BE2C (cell line): ENCODE measurements at regions not wholly inside any gene's neighbourhood (a gene's known extent, or its start where the extent isn't known, plus 50 kb on each side); places are given as distances from the start of the nearest gene placed in this dataset.

ENCODE experiments used
- DNase-seq: peaks from one replicate; pipeline ENCODE4 v3.0.0-alpha.2; 2020
- H3K27me3 ChIP-seq: fragments of 250-450 bp; sonication (Bioruptor Pico); 2 replicates; pipeline ENCODE4 v1.5.1; 2020; ENCODE audit warnings: mild to moderate bottlenecking
- H3K36me3 ChIP-seq: fragments of 250-450 bp; sonication (Bioruptor Pico); 2 replicates; pipeline ENCODE4 v1.5.1; 2020; ENCODE audit warnings: mild to moderate bottlenecking
- H3K4me1 ChIP-seq: fragments of 250-450 bp; sonication (Bioruptor Pico); 2 replicates; pipeline ENCODE4 v1.5.1; 2020
- H3K4me3 ChIP-seq: 2 replicates; pipeline ENCODE4 v1.5.1; 2011; ENCODE audit warnings: low read depth, low read length
- H3K9me3 ChIP-seq: fragments of 250-450 bp; sonication (Bioruptor Pico); 2 replicates; pipeline ENCODE4 v1.5.1; 2020
- TF ChIP-seq, protein P1 (sequence below): IDR thresholded peaks from 2 replicates; pipeline ENCODE4 v1.5.1; 2012; ENCODE audit warnings: mild to moderate bottlenecking, low read depth, low read length

DNA sequence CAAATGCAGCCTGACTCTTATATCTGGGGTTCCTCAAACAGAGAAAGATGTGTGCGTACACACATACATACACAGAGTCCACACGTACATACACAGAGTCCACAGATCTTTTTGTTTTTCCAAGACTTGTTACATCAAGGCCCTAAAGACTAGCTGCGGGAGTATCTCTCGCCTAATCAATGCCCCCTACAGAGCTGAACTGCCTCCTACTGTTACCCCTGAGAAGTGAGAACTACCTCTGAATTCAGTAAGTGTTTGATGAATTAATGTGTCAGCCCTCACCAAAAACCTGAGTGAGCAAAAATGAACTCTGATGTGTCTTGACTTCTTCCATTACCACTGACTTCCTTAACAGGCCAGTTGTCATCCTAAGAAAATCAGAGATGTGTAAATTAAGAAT, 351.2 kb downstream of the HHIPL2 start:
- Histone ChIP-seq H3K27me3 (no peaks in the 10 kb centered on the region), H3K36me3 (no peaks in the 10 kb centered on the region)
- TF ChIP-seq, protein P1, sequence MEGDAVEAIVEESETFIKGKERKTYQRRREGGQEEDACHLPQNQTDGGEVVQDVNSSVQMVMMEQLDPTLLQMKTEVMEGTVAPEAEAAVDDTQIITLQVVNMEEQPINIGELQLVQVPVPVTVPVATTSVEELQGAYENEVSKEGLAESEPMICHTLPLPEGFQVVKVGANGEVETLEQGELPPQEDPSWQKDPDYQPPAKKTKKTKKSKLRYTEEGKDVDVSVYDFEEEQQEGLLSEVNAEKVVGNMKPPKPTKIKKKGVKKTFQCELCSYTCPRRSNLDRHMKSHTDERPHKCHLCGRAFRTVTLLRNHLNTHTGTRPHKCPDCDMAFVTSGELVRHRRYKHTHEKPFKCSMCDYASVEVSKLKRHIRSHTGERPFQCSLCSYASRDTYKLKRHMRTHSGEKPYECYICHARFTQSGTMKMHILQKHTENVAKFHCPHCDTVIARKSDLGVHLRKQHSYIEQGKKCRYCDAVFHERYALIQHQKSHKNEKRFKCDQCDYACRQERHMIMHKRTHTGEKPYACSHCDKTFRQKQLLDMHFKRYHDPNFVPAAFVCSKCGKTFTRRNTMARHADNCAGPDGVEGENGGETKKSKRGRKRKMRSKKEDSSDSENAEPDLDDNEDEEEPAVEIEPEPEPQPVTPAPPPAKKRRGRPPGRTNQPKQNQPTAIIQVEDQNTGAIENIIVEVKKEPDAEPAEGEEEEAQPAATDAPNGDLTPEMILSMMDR: no peak

DNA sequence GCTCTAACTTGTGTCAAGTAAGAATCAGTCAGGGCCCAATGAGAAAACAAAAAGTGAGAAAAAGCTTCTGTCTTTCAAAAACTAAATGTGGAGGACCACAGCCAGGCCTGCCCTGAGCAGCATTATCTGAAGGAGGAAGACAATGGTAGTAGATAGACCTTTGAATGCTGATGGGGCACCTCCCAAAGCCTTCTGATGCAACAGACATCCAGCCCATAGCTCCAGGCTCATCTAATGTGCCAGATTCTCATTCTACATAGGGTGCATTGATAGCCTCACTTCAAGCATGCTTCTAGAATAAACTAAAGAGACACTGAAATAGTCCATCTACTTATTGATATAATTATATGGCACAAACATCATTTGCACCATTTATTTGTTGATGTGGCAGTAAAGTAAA, 351.6 kb downstream of the HHIPL2 start:
- no peak for DNase-seq
- Histone ChIP-seq H3K4me3 (no peak overlapping the region), H3K9me3 (no peaks in the 10 kb centered on the region), H3K4me1 (no peaks in the 10 kb centered on the region), H3K36me3 (no peaks in the 10 kb centered on the region), H3K27me3 (no peaks in the 10 kb centered on the region)
- TF ChIP-seq, protein P1: no peak

More for the DNA sequence above, 351.2 kb downstream of the HHIPL2 start:
- no peak for DNase-seq
- Histone ChIP-seq H3K9me3 (no peaks in the 10 kb centered on the region), H3K4me1 (no peaks in the 10 kb centered on the region), H3K4me3 (no peak overlapping the region)

DNA sequence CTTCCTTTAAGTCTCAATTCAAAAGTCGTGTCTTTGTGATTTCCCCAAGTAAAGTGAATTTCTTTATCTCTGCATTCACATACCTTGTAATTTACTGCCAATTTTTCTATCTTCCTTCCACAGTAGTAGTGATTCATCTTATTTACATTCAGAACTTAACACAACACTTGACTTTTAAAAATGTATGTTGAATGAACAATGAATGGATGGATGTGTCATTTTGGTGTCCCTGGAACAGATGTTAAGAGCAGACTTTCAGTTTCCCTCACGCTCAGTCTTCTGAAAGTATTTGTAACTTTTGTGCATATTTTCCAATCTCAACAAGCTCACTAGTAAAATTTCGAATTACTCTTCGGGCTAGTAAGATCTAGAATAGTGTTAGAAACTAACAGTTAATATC, 352.0 kb downstream of the HHIPL2 start:
- TF ChIP-seq, protein P1: no peak
- Histone ChIP-seq H3K27me3 (no peaks in the 10 kb centered on the region), H3K4me1 (no peaks in the 10 kb centered on the region), H3K36me3 (no peaks in the 10 kb centered on the region), H3K9me3 (no peaks in the 10 kb centered on the region), H3K4me3 (no peak overlapping the region)
- DNase-seq: no peak

DNA sequence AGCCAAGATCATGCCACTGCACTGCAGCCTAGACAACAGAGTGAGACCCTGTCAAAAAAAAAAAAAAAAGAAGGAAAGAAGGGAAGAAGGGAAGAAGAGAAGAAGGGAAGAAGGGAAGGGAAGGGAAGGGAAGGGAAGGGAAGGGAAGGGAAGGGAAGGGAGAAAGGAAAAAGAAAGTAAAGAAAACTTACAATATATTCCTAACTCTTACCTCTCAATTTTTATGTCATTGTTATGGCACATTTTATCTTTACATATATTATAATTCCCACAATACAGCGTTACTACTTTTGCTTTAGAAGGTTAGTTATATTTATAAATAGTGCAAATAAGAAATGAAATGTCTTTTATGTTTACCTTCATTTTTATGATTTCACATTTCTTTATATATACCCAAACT, 358.7 kb downstream of the HHIPL2 start:
- Histone ChIP-seq H3K27me3 (peaks cover 2% of the 10 kb centered on the region; the same call in 1 of the 2 replicates), H3K9me3 (no peaks in the 10 kb centered on the region), H3K4me3 (no peak overlapping the region), H3K4me1 (no peaks in the 10 kb centered on the region), H3K36me3 (no peaks in the 10 kb centered on the region)
- DNase-seq: no peak
- TF ChIP-seq, protein P1: no peak

DNA sequence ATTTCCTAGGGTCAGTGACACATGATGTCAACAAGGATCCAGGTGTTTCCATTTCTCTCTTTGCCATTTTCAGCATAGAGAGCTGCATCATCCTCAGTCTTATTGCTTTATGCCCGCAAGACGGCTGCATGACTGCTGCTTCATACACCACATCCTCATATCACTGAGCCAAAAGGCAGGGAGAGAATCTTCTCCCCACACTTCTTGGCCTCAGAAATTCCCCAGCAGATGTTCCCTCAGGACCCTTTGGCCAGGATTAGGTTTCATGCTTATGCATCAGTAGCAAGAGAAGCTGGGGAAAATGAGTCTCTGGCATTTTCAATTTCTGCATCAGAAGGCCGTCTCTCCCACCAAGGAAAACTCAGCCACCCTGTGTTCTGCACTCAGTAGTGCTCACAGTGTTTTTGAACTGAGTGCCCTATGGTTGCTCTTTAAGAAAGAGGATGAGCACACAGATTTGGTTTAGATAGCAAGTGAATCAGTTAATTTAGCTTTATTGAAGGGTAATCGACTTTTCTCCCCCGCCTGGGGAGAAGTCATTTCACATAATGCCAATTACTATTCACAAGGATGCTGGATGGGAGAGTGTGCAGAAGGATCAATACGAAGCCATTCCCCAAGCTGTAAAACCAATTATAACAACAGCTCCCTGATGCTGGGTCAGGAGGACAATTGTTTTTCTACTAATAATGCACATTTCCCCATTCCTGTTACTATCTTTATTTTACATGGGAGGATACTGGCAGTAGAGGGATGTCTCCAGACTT, 360.2 kb downstream of the HHIPL2 start:
- no peaks in the 10 kb centered on the region for H3K4me1 ChIP-seq
- TF ChIP-seq, protein P1: no peak
- H3K27me3 ChIP-seq: peaks cover 2% of the 10 kb centered on the region; the same call in 1 of the 2 replicates
- no peak overlapping the region for H3K4me3 ChIP-seq
- H3K9me3 ChIP-seq: no peaks in the 10 kb centered on the region
- DNase-seq: no peak
- H3K36me3 ChIP-seq: no peaks in the 10 kb centered on the region

DNA sequence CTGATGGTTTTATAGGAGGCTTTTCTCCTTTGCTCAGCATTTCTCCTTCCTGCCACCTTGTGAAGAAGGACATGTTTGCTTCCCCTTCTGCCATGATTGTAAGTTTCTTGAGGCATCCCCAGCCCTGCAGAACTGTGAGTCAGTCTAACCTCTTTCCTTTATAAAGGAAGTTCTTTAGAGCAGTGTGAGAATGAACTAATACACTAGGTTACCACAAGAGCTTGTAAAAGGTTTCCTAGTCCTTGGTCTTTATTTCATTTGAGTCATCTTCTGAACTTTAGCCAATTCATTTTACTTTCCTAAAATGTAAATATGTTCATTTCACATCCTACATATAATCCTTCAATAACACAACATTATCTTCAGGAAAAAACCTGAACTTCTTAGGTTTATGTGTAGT, 365.3 kb downstream of the HHIPL2 start:
- Histone ChIP-seq H3K36me3 (no peaks in the 10 kb centered on the region), H3K4me3 (no peak overlapping the region), H3K9me3 (no peaks in the 10 kb centered on the region), H3K4me1 (no peaks in the 10 kb centered on the region), H3K27me3 (peaks cover 2% of the 10 kb centered on the region; the same call in 1 of the 2 replicates)
- no peak for DNase-seq
- TF ChIP-seq, protein P1: no peak
